Endothelial cell of umbilical vein (primary cell): ENCODE measurements at regions not wholly inside any gene's neighbourhood (a gene's known extent, or its start where the extent isn't known, plus 50 kb on each side); places are given as distances from the start of the nearest gene placed in this dataset.
A peak's percentile ranks its signal among the peaks of the same experiment; 100 is the strongest.

Experiments used
- BruUV-seq: library from RNA; stranded (reverse); fragments of 400-500 nt; replicated peaks from 2 replicates; lab custom pipeline; 2021; lab: Mats Ljungman, UMichigan
- CTCF ChIA-PET: fragments of 300-600, 350-600 bp; sonication (Branson Sonifier 250); formaldehyde crosslinking; loops from one replicate; lab custom pipeline; 2021; ENCODE audit warnings: antibody characterized with exemption, inconsistent platforms; lab: Charles Lee
- POLR2A ChIA-PET: fragments of 300-600, 350-600 bp; sonication (Branson Sonifier 250); formaldehyde crosslinking; loops from one replicate; lab custom pipeline; 2021; ENCODE audit warnings: antibody characterized with exemption, inconsistent platforms; lab: Charles Lee
- DNase-seq: peaks from one replicate; pipeline ENCODE4 v3.0.0-alpha.2; 2011; ENCODE audit warnings: low read depth, low spot score
- FAIRE-seq: peaks from 2 replicates; lab custom pipeline; 2011; peaks lifted over from hg19 to GRCh38; lab: Jason Lieb, UNC
- H2AFZ ChIP-seq: 2 replicates; pipeline ENCODE4 v1.6.0; 2012; ENCODE audit warnings: low read depth, low read length, control low read depth, inconsistent platforms
- H3K27ac ChIP-seq: 2 replicates; pipeline ENCODE4 v1.5.1; 2011; ENCODE audit warnings: low read depth, mild to moderate bottlenecking, control low read depth, low read length, moderate library complexity; ENCODE audit not compliant: insufficient read depth
- H3K27me3 ChIP-seq, 2 experiments: 2 replicates each; pipeline versions ENCODE4 v1.6.0 to v1.6.1; 2011; ENCODE audit warnings: low read length in 2 of 2, mixed read lengths in 1 of 2; ENCODE audit not compliant: control insufficient read depth in 2 of 2, insufficient read depth in 2 of 2
- H3K36me3 ChIP-seq, 2 experiments: 2 replicates in 1 of 2; 3 replicates in 1 of 2; pipeline ENCODE4 v1.5.1; 2011; ENCODE audit warnings: low read length in 2 of 2, mild to moderate bottlenecking in 1 of 2, moderate library complexity in 1 of 2; ENCODE audit not compliant: control insufficient read depth in 2 of 2, insufficient read depth in 2 of 2; ENCODE audit errors: extremely low read depth in 1 of 2
- H3K4me1 ChIP-seq: 3 replicates; pipeline ENCODE4 v1.5.1; 2011; ENCODE audit warnings: mild to moderate bottlenecking, low read length; ENCODE audit not compliant: control insufficient read depth, insufficient read depth; ENCODE audit errors: extremely low read depth
- H3K4me2 ChIP-seq: 2 replicates; pipeline ENCODE4 v1.6.1; 2011; ENCODE audit warnings: low read length, control low read depth, mixed read lengths; ENCODE audit not compliant: insufficient read depth
- H3K4me3 ChIP-seq, 3 experiments: fragments of 200-600 bp in 1 of 3; sonication (generic), shearing (Covaris generic) in 1 of 3; replicated peaks in 1 of 3; 2 replicates each; pipeline ENCODE4 v1.5.1; 2011 to 2016; ENCODE audit warnings: control low read depth in 3 of 3, low read length in 3 of 3, mild to moderate bottlenecking in 2 of 3, inconsistent platforms in 1 of 3, low read depth in 1 of 3, moderate library complexity in 1 of 3; ENCODE audit not compliant: insufficient read depth in 1 of 3
- H3K79me2 ChIP-seq: 2 replicates; pipeline ENCODE4 v1.6.0; 2012; ENCODE audit warnings: low read length, inconsistent platforms; ENCODE audit not compliant: control insufficient read depth, insufficient read depth
- H3K9ac ChIP-seq: replicated peaks from 2 replicates; pipeline ENCODE3; 2011; ENCODE audit warnings: low read length, control low read depth; ENCODE audit not compliant: insufficient read depth; ENCODE audit errors: extremely low read depth
- H3K9me1 ChIP-seq: replicated peaks from 3 replicates; pipeline ENCODE4 v1.6.0; 2011; ENCODE audit warnings: mild to moderate bottlenecking, low read length; ENCODE audit not compliant: control insufficient read depth, insufficient read depth; ENCODE audit errors: extremely low read depth
- H3K9me3 ChIP-seq: replicated peaks from 2 replicates; pipeline ENCODE4 v1.5.1; 2012; ENCODE audit warnings: low read length, inconsistent platforms; ENCODE audit not compliant: control insufficient read depth, insufficient read depth
- H4K20me1 ChIP-seq: replicated peaks from 2 replicates; pipeline ENCODE3; 2011; ENCODE audit warnings: mild to moderate bottlenecking, low read length; ENCODE audit not compliant: control insufficient read depth, insufficient read depth; ENCODE audit errors: extremely low read depth
- EZH2 ChIP-seq: IDR thresholded peaks from 2 replicates; pipeline ENCODE4 v1.6.1; 2012; ENCODE audit warnings: borderline replicate concordance, low read depth, mild to moderate bottlenecking, moderate library complexity, low read length, inconsistent platforms; ENCODE audit not compliant: severe bottlenecking
- FOS ChIP-seq: IDR thresholded peaks from 2 replicates; pipeline ENCODE4 v1.6.1; 2011; ENCODE audit warnings: mild to moderate bottlenecking, low read length, moderate library complexity, borderline replicate concordance; ENCODE audit not compliant: insufficient read depth
- GATA2 ChIP-seq: IDR thresholded peaks from 2 replicates; pipeline ENCODE4 v1.7.0; 2011; ENCODE audit warnings: low read depth, mild to moderate bottlenecking, moderate library complexity, mixed read lengths, low read length; ENCODE audit not compliant: insufficient read length, insufficient read depth
- JUN ChIP-seq: IDR thresholded peaks from 2 replicates; pipeline ENCODE4 v1.6.1; 2011; ENCODE audit warnings: borderline replicate concordance, low read depth; ENCODE audit not compliant: insufficient read length, insufficient read depth
- MYC ChIP-seq: IDR thresholded peaks from one replicate; pipeline ENCODE4 v1.6.1; 2011; ENCODE audit warnings: mild to moderate bottlenecking, low read depth, low read length
- POLR2A ChIP-seq: IDR thresholded peaks from 2 replicates; pipeline ENCODE4 v1.6.1; 2012; ENCODE audit warnings: low read depth, mild to moderate bottlenecking, control low read depth, low read length
- POLR2AphosphoS5 ChIP-seq: IDR thresholded peaks from 2 replicates; pipeline ENCODE4 v1.6.1; 2012; ENCODE audit warnings: low read depth, mild to moderate bottlenecking, control low read depth, low read length, moderate library complexity; ENCODE audit not compliant: insufficient read depth
- dilution Hi-C: fragments of 300-500 bp; cut with MboI; formaldehyde crosslinking; loops from one replicate; pipeline ENCODE4 v1.15.0; 2019; ENCODE audit warnings: low sequenced_read_pairs; ENCODE audit not compliant: extremely low pct_ligation_motif_present
- intact Hi-C: fragments of 100-400 bp; cut with micrococcal nuclease; formaldehyde crosslinking; loops from one replicate; pipeline ENCODE4 v1.10.0; 2022
- TF ChIP-seq, protein P1 (sequence below), 2 donors: IDR thresholded peaks; 1 replicate in 1 of 2; 2 replicates in 1 of 2; pipeline ENCODE4 v1.5.1; 2011; ENCODE audit warnings: low read length in 2 of 2, mild to moderate bottlenecking in 2 of 2, moderate library complexity in 2 of 2, control low read depth in 1 of 2, inconsistent platforms in 1 of 2, low read depth in 1 of 2; ENCODE audit not compliant: insufficient read depth in 1 of 2; ENCODE audit errors: extremely low read depth in 1 of 2
- TF ChIP-seq, protein P2 (sequence below): IDR thresholded peaks from 2 replicates; pipeline ENCODE4 v1.6.1; 2011; ENCODE audit not compliant: insufficient read depth, insufficient read length

DNA sequence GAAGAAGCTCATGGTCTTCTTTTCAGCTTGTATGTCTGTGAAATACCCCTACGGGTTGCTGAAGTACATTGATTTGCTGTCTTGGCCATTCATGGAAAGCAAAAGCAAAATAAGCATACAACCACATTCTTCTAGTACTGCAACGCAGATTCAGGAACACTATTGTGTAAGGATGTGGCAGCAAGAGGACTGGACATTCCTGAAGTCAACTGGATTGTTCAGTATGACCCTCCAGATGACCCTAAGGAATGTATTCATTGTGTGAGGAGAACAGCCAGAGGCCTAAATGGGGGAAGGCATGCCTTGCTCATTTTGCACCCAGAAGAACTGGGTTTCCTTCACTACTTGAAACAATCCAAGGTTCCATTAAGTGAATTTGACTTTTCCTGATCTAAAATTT lies 133.4 kb upstream of the ANKRD1 start:
- FAIRE-seq (peak; percentile 66), DNase-seq (peak; percentile 69)
- H3K27me3 ChIP-seq = no peaks in the 10 kb centered on the region
- H3K4me2 ChIP-seq = no peak overlapping the region
- H3K4me3 ChIP-seq = no peak overlapping the region
- H3K9ac ChIP-seq = no peak overlapping the region
- peaks cover 9% of the 10 kb centered on the region for H3K4me1 ChIP-seq
- no peak overlapping the region for H3K27ac ChIP-seq
- no peaks in the 10 kb centered on the region for H3K9me3 ChIP-seq
- H3K9me1 ChIP-seq = no peaks in the 10 kb centered on the region
- H4K20me1 ChIP-seq = no peaks in the 10 kb centered on the region
- POLR2A ChIA-PET = no interaction called here
- H2AFZ ChIP-seq = no peak overlapping the region
- BruUV-seq = no TSS peak
- CTCF ChIA-PET = no interaction called here
- dilution Hi-C loops (no loop called here), intact Hi-C loops (no loop called here)
- H3K36me3 ChIP-seq = no peaks in the 10 kb centered on the region
- TF ChIP-seq GATA2 (no peak), JUN (no peak), POLR2A (no peak), MYC (no peak), POLR2AphosphoS5 (no peak), FOS (no peak), EZH2 (no peak)
- TF ChIP-seq, protein P1, sequence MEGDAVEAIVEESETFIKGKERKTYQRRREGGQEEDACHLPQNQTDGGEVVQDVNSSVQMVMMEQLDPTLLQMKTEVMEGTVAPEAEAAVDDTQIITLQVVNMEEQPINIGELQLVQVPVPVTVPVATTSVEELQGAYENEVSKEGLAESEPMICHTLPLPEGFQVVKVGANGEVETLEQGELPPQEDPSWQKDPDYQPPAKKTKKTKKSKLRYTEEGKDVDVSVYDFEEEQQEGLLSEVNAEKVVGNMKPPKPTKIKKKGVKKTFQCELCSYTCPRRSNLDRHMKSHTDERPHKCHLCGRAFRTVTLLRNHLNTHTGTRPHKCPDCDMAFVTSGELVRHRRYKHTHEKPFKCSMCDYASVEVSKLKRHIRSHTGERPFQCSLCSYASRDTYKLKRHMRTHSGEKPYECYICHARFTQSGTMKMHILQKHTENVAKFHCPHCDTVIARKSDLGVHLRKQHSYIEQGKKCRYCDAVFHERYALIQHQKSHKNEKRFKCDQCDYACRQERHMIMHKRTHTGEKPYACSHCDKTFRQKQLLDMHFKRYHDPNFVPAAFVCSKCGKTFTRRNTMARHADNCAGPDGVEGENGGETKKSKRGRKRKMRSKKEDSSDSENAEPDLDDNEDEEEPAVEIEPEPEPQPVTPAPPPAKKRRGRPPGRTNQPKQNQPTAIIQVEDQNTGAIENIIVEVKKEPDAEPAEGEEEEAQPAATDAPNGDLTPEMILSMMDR (IDR thresholded peaks at IDR 0.05; ENCODE audit: extremely low read depth in 1 of 2, insufficient read depth in 1 of 2, low read depth in 1 of 2, low read length in 2 of 2) = no peak
- TF ChIP-seq, protein P2, sequence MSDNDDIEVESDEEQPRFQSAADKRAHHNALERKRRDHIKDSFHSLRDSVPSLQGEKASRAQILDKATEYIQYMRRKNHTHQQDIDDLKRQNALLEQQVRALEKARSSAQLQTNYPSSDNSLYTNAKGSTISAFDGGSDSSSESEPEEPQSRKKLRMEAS = no peak
- no peaks in the 10 kb centered on the region for H3K79me2 ChIP-seq
